ENCODE measurements at regions not wholly inside any gene's neighbourhood (a gene's known extent, or its start where the extent isn't known, plus 50 kb on each side); places are given as distances from the start of the nearest gene placed in this dataset.

DNA sequence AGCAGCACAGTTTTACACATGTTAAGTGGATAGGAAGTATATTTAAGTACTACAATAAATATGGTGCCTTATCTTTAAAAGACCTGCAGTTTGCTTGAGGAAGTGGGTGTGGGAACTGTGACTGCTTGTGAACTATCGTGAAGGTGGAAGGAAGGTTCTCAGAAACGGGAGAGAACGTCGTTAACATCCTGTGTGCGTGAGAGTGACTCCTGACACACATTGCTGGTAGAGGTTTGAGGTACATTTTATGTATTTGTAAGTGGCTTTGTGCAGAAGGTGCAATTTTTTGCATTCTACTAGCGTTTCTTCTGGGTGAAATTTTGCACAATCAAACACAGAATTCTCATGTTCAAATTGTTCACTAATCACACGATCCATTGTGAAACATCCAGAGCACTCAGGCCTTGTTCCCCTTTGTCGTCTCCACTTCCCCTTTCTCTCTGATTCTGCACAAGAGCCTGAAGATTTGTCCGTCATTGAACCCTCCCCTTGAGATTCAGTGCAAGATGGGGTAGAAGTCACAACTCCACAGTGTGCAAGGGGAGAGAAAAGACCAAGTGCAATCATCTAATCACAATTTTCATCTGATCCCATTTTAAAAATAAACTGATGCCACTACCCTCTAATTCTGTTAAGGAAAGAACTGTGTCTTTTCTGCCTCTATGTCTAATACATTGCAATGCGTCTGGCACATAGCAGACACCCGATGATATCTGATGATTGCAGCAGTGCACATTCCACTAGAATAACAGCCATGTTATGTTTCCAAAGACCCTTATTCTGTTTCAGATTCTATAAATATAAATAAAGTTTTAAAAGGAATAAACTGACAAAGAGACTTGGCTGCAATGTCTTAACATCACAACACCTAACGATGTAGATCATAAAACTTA is 279.9 kb downstream of the NEBL start:
- no peaks in the 10 kb centered on the region for H3K4me1 ChIP-seq (ENCODE audit: control insufficient read depth, insufficient read depth, low read length, poor library complexity, severe bottlenecking)
- H3K9me3 ChIP-seq (ENCODE audit: control insufficient read depth, low read length) = no peaks in the 10 kb centered on the region
- WGBS, 2 experiments (ENCODE audit: insufficient coverage in 2 of 2) = 90 to 91% methylated on average over 7 to 9 of the region's 12 CpGs
- H3K4me3 ChIP-seq (ENCODE audit: extremely low read depth, insufficient read depth, low read length, poor library complexity, severe bottlenecking) = no peak overlapping the region
- H3K36me3 ChIP-seq (ENCODE audit: control insufficient read depth, insufficient read depth, low read length) = no peaks in the 10 kb centered on the region
- H3K27ac ChIP-seq (ENCODE audit: low read depth, low read length, severe bottlenecking) = no peak overlapping the region

DNA sequence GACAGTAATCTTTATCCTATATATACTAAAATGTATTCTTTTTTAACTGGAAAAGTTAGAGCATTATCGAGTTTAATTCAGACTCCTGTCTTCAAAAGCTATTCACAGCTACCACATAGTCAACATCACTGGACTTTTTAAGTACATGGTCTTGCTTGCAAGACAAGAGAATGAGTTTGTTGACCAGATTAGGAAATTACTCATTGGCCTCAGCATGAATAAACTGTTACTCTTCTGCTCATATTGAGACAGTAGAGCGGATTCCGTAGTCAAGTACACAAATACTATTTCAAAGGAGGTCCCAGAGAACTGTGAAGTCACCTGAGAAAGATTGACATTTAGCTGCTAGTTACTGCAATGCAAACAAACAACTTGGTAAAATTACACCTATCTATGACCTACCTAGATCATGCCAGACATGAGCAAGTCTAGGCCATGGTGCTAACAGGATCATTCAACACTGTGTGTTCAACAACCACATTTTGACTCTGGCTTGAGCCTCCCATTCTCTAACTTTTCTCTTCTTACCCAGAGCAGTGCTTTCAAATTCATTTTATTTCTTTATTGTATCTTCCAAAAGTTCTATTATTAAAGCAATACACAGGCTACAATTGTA is 280.9 kb downstream of the NEBL start:
- H3K36me3 ChIP-seq (ENCODE audit: control insufficient read depth, insufficient read depth, low read length) = no peaks in the 10 kb centered on the region
- WGBS, 2 experiments (ENCODE audit: insufficient coverage in 2 of 2) = 100% methylated on average over 2 of the region's 3 CpGs; no CpG with 5 or more reads in 1 of the 2 experiments
- H3K4me1 ChIP-seq (ENCODE audit: control insufficient read depth, insufficient read depth, low read length, poor library complexity, severe bottlenecking) = no peaks in the 10 kb centered on the region
- H3K27ac ChIP-seq (ENCODE audit: low read depth, low read length, severe bottlenecking) = no peak overlapping the region
- H3K4me3 ChIP-seq (ENCODE audit: extremely low read depth, insufficient read depth, low read length, poor library complexity, severe bottlenecking) = no peak overlapping the region
- H3K9me3 ChIP-seq (ENCODE audit: control insufficient read depth, low read length) = no peaks in the 10 kb centered on the region

DNA sequence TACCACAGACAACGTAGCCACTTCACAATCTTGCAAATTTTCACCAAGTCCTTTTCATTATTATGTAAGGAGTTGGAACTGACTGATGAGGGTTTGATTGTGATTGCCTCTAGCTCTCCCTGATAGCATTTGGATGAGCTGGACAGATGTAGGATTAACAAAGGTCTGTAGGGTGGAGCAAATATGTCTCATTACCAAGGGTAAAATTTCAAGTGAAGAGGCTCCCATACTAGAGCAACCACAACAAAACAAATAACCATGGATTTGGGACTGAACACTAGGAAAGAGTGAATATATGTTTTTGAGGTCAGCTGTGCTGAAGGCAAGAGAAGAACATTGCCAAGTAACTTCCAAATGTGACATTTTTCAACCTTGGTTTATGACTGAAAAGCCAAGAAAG is 281.7 kb downstream of the NEBL start:
- Histone ChIP-seq H3K27ac (ENCODE audit: low read depth, low read length, severe bottlenecking) (no peak overlapping the region), H3K36me3 (ENCODE audit: control insufficient read depth, insufficient read depth, low read length) (no peaks in the 10 kb centered on the region), H3K4me1 (ENCODE audit: control insufficient read depth, insufficient read depth, low read length, poor library complexity, severe bottlenecking) (no peaks in the 10 kb centered on the region), H3K4me3 (ENCODE audit: extremely low read depth, insufficient read depth, low read length, poor library complexity, severe bottlenecking) (no peak overlapping the region), H3K9me3 (ENCODE audit: control insufficient read depth, low read length) (no peaks in the 10 kb centered on the region)
- WGBS, 2 experiments (ENCODE audit: insufficient coverage in 2 of 2) = no CpG with 5 or more reads among the region's 1 CpG

DNA sequence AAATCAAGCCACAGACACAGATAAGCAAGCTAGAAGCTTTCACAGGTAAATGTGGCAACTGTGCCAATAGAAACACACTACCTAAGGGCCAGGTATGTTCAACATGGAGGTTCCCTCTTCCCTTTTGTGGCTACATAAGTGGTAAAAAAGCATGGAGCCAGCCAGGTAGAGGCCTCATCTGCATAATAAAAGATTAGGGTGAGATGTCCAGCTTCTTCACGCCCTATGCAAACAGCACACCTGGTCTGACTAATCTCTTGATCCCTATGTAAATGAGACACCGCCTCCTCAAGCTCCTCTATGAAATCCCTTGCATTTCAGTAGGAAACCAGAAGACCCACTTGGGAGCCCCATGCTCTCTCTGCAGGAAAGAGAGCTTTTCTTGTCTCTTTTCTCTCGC is 282.2 kb downstream of the NEBL start:
- no peaks in the 10 kb centered on the region for H3K9me3 ChIP-seq (ENCODE audit: control insufficient read depth, low read length)
- WGBS, 2 experiments (ENCODE audit: insufficient coverage in 2 of 2) = 79 to 90% methylated on average over 2 of the region's 3 CpGs
- H3K4me1 ChIP-seq (ENCODE audit: control insufficient read depth, insufficient read depth, low read length, poor library complexity, severe bottlenecking) = no peaks in the 10 kb centered on the region
- no peaks in the 10 kb centered on the region for H3K36me3 ChIP-seq (ENCODE audit: control insufficient read depth, insufficient read depth, low read length)
- no peak overlapping the region for H3K4me3 ChIP-seq (ENCODE audit: extremely low read depth, insufficient read depth, low read length, poor library complexity, severe bottlenecking)
- no peak overlapping the region for H3K27ac ChIP-seq (ENCODE audit: low read depth, low read length, severe bottlenecking)

DNA sequence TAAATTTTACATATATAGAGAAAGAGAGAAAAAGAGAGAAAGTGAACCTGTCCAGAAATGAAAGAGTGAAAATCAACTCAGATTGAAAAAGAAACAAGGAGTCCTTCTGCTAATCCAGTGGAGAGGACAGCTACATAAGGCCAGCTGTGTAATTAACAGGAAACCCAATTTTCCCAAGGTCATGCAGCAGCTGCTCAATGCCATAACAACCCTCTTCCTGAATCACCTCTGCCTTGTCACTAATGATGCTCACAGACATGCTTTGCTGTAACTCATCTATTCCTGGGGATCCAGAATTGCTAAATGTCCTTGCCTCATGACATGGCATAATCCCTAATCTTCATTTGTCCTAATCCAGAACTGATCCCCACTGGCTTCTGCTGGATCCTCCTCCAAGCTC is 288.6 kb downstream of the NEBL start:
- Histone ChIP-seq H3K36me3 (ENCODE audit: control insufficient read depth, insufficient read depth, low read length) (no peaks in the 10 kb centered on the region), H3K9me3 (ENCODE audit: control insufficient read depth, low read length) (no peaks in the 10 kb centered on the region), H3K4me3 (ENCODE audit: extremely low read depth, insufficient read depth, low read length, poor library complexity, severe bottlenecking) (no peak overlapping the region), H3K4me1 (ENCODE audit: control insufficient read depth, insufficient read depth, low read length, poor library complexity, severe bottlenecking) (no peaks in the 10 kb centered on the region), H3K27ac (ENCODE audit: low read depth, low read length, severe bottlenecking) (no peak overlapping the region)

DNA sequence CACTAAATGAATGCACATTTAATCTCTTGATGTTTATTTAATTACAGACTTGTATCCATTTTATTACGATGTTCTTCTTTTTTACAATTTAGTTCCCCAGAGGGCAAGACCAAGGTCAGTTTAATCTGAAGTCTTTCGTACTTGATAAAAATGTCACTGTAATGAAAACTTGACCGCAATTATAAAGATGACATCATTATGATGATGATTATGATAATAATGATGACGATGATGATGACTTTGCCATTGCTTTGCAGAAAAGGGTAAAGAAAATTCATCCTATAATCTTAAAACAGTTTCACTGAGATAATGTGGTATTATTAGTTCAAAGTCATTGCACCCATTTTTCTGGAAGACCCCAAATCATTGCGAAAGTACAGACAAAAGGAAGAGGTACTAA is 290.1 kb downstream of the NEBL start:
- 100% methylated on average over 3 of the region's 5 CpGs; no CpG with 5 or more reads in 1 of the 2 experiments for WGBS, 2 experiments (ENCODE audit: insufficient coverage in 2 of 2)
- H3K4me1 ChIP-seq (ENCODE audit: control insufficient read depth, insufficient read depth, low read length, poor library complexity, severe bottlenecking) = no peaks in the 10 kb centered on the region
- no peak overlapping the region for H3K27ac ChIP-seq (ENCODE audit: low read depth, low read length, severe bottlenecking)
- no peaks in the 10 kb centered on the region for H3K36me3 ChIP-seq (ENCODE audit: control insufficient read depth, insufficient read depth, low read length)
- no peak overlapping the region for H3K4me3 ChIP-seq (ENCODE audit: extremely low read depth, insufficient read depth, low read length, poor library complexity, severe bottlenecking)
- no peaks in the 10 kb centered on the region for H3K9me3 ChIP-seq (ENCODE audit: control insufficient read depth, low read length)

DNA sequence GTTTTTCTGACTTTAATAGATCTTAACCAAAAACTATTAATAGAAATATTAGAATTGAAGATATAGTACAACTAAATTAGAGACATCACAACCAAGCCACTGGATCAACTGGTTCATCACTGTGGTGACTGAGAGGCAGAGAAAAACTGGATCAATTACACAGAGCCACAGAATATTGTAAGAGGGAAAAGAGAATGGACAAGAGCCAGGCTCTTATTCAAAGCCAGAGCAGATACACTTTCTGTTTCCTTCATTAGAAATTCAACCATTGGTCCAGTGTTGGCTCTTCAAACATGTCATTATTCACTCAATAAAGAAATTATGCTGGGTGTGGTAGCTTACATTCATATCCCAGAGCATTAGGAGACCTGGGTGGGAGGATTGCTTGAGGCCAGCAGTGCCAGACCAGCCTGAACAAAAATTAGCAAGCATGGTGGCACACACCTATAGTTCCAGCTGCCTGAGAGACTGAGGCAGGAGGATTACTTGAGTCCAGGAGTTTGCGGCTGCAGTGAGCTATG is 295.1 kb downstream of the NEBL start:
- no peaks in the 10 kb centered on the region for H3K36me3 ChIP-seq (ENCODE audit: control insufficient read depth, insufficient read depth, low read length)
- H3K4me1 ChIP-seq (ENCODE audit: control insufficient read depth, insufficient read depth, low read length, poor library complexity, severe bottlenecking) = peaks cover 9% of the 10 kb centered on the region
- no peak overlapping the region for H3K27ac ChIP-seq (ENCODE audit: low read depth, low read length, severe bottlenecking)
- no peak overlapping the region for H3K4me3 ChIP-seq (ENCODE audit: extremely low read depth, insufficient read depth, low read length, poor library complexity, severe bottlenecking)
- WGBS, 2 experiments (ENCODE audit: insufficient coverage in 2 of 2) = 88% methylated on average over 1 of the region's 1 CpG; no CpG with 5 or more reads in 1 of the 2 experiments
- H3K9me3 ChIP-seq (ENCODE audit: control insufficient read depth, low read length) = no peaks in the 10 kb centered on the region

DNA sequence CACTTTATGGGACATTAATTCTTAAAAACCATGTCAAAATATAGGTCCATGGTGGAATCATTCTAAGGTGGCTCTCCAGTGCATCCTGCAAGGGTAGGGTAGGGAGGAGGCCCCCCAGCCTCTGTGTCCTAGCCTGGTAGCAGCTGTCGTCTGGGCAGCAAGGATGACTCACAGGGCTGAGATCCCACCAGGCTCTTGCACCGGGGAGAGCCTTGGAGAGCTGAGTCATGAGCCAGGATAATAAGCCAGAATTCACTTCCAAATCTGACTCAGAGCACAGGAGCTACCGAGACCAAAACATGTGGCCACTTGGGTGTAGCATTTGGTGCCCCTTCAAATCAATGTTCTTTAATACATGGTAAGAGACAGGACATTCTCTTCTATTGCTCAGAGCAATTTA is 298.5 kb downstream of the NEBL start:
- peaks cover 13% of the 10 kb centered on the region for H3K4me1 ChIP-seq (ENCODE audit: control insufficient read depth, insufficient read depth, low read length, poor library complexity, severe bottlenecking)
- no peak overlapping the region for H3K4me3 ChIP-seq (ENCODE audit: extremely low read depth, insufficient read depth, low read length, poor library complexity, severe bottlenecking)
- WGBS, 2 experiments (ENCODE audit: insufficient coverage in 2 of 2) = 0 to 8% methylated on average over 2 of the region's 3 CpGs
- H3K9me3 ChIP-seq (ENCODE audit: control insufficient read depth, low read length) = no peaks in the 10 kb centered on the region
- peak overlapping the region; percentile 71 for H3K27ac ChIP-seq (ENCODE audit: low read depth, low read length, severe bottlenecking)
- no peaks in the 10 kb centered on the region for H3K36me3 ChIP-seq (ENCODE audit: control insufficient read depth, insufficient read depth, low read length)

DNA sequence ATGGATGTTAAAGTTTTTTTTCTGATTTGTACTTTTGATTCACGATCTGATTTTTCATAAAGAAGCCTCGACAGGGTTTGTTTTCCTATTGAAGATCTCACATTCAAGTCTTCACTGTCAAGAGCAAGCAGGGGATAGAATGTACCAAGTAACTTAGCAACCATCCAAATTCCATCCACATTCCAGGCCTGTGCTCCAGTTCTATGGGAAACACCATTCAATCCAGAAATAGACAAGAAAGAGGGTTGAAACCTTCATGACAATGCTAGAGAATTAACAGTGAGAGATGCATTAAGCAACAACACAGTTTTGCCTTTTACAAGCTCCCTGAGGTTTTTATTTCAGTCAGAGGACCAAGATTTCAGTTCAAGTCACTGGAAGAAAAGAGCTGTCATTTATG is 300.2 kb downstream of the NEBL start:
- H3K4me3 ChIP-seq (ENCODE audit: extremely low read depth, insufficient read depth, low read length, poor library complexity, severe bottlenecking) = no peak overlapping the region
- H3K27ac ChIP-seq (ENCODE audit: low read depth, low read length, severe bottlenecking) = peak overlapping the region; percentile 93
- peaks cover 13% of the 10 kb centered on the region for H3K4me1 ChIP-seq (ENCODE audit: control insufficient read depth, insufficient read depth, low read length, poor library complexity, severe bottlenecking)
- 80% methylated on average over 1 of the region's 2 CpGs; no CpG with 5 or more reads in 1 of the 2 experiments for WGBS, 2 experiments (ENCODE audit: insufficient coverage in 2 of 2)
- H3K36me3 ChIP-seq (ENCODE audit: control insufficient read depth, insufficient read depth, low read length) = no peaks in the 10 kb centered on the region
- no peaks in the 10 kb centered on the region for H3K9me3 ChIP-seq (ENCODE audit: control insufficient read depth, low read length)

DNA sequence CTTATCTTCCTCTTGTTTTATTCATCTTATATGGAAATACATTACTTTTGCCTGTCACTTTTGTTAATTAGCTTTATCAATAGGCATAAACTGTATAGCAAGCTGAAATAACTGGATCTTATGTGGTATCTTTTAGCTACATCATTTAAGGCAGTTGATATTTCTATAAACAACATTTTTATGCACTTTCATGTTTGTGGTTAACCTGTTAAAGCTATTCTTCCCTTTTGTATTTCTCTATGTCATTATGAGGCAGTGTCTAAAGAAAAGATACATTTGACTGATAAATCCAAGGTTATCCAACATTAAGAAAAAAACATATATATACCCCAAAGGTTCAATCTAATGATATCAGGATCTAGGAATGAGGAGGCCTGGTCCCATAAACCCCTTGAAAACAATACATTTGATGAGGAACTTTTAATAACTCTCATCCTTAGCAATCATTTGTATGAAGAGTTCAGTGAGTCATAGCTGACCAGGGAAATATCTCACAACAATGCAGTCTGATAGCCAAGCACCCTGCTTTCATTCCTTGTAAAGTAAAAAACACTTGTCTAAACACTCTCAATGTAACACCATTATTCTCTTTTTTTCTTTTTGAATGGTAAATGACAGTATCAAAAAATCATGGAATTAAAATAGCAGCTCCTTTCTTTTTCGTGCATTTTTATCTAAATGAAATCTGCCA is 300.9 kb downstream of the NEBL start:
- Histone ChIP-seq H3K36me3 (ENCODE audit: control insufficient read depth, insufficient read depth, low read length) (no peaks in the 10 kb centered on the region), H3K4me3 (ENCODE audit: extremely low read depth, insufficient read depth, low read length, poor library complexity, severe bottlenecking) (no peak overlapping the region), H3K27ac (ENCODE audit: low read depth, low read length, severe bottlenecking) (peak overlapping the region; percentile 93), H3K4me1 (ENCODE audit: control insufficient read depth, insufficient read depth, low read length, poor library complexity, severe bottlenecking) (peaks cover 13% of the 10 kb centered on the region), H3K9me3 (ENCODE audit: control insufficient read depth, low read length) (no peaks in the 10 kb centered on the region)
- WGBS, 2 experiments (ENCODE audit: insufficient coverage in 2 of 2) = no CpG with 5 or more reads among the region's 1 CpG
